WI38 (cell line): ENCODE measurements at regions not wholly inside any gene's neighbourhood (a gene's known extent, or its start where the extent isn't known, plus 50 kb on each side); places are given as distances from the start of the nearest gene placed in this dataset.
"Not testable (repeated sequence)": the region's sequence is repeated elsewhere in the genome, so short reads cannot be mapped to it uniquely, and the experiment has no call there.

Source experiments
- H3K4me3 ChIP-seq: 2 replicates; pipeline ENCODE4 v1.5.1; 2011; ENCODE audit warnings: low read depth, mild to moderate bottlenecking, control low read depth, low read length
- TF ChIP-seq, protein P1 (sequence below): IDR thresholded peaks from 2 replicates; pipeline ENCODE4 v1.5.1; 2012; ENCODE audit warnings: low read depth, mild to moderate bottlenecking, control low read depth, low read length

DNA sequence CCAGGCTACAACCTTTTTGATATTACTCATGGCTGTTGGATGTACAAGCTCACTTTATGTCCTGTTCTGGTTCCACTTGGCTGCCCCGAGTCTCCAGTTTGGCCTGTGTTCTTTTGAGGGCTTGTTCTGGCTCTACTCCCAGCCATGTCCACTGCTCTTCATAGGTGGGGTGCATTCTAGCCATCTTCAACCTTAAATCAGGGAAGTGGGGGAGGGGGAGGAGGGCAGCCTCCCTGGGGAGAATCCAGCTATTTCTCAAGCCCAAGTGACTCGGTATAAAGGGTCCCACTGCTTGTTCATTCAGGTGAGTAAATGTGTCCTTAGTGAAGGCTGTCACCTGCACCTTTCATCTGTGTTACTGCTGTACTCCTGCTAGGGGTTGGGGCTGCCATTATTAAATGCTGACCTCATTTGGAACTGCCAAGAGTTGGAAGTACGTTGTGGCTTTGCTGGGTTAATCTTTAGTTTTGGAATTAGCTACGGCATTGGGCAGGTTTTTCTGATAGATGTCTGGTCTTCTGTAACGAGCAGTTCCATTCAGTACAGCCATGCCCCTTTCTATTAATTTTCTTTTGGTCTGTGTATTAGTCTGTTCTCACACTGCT lies 255.8 kb downstream of the GOLGA6L6 start:
- not testable (repeated sequence) for H3K4me3 ChIP-seq

DNA sequence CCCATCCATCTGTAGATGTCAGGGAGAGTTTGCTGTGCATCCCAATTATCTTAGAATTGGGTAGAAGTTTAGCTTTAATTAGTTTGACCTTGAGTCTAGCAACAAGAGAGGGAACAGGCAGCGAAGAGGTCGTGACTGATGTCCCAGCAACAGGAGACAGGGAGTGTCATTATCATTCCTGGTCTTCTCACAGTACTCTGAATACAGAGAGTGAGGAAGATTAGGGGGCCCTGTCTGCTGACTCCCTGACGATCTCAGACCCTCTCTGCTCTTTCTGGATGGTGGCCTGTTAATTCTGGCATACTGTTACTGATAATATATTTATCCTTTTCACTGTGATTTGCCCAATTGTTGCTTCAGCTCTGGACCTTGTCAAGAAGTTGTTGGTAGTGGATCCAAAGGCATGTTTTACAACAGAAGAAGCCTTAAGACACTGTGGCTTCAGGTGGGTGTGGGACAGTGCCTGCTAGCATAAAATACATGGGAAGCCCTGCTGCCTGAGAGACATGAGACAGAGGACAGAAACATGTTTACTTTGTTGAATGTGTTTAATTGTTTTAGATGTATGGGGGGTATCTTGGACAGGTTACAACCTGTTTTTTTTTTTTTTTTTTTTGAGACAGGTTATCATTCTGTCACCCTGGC lies 256.6 kb downstream of the GOLGA6L6 start:
- not testable (repeated sequence) for H3K4me3 ChIP-seq

DNA sequence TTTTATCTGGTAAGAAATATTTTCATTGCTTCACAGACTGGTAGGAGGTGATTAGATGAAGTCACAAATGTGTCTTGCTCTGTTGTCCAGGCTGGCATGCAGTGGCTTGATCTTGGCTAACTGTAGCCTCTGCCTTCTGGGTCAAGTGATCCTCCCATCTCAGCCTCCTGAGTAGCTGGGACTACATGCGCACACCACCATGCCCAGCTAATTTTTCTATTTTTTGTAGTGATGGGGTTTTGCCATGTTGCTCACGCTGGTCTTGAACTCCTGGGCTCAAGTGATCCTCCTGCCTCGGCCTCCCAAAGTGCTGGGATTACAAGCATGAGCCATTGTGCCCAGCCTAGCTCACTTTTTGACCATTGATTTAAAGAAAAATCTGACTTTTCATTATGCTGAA lies 257.9 kb downstream of the GOLGA6L6 start:
- not testable (repeated sequence) for H3K4me3 ChIP-seq

DNA sequence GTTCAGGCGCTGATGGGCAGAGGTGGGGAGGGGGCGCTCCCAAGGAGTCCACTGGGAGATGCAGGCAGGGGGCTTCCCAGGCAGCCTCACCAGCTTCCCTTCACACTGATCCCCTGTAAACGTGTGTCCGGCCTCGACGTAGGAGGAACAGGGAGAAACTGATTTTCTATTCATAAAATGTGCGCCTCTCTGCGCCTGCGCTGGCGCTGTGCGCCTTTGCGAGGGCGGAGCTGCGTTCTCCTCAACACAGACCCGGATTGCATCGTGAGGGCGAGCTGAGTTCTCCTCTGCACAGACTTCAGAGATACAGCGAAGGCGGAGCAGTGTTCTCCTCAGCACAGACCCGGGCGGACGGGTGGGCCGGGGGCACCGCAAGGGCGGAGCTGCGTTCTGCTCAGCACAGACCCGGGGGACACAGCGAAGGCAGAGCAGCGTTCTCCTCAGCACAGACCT lies 259.1 kb downstream of the GOLGA6L6 start:
- H3K4me3 ChIP-seq = not testable (repeated sequence)

DNA sequence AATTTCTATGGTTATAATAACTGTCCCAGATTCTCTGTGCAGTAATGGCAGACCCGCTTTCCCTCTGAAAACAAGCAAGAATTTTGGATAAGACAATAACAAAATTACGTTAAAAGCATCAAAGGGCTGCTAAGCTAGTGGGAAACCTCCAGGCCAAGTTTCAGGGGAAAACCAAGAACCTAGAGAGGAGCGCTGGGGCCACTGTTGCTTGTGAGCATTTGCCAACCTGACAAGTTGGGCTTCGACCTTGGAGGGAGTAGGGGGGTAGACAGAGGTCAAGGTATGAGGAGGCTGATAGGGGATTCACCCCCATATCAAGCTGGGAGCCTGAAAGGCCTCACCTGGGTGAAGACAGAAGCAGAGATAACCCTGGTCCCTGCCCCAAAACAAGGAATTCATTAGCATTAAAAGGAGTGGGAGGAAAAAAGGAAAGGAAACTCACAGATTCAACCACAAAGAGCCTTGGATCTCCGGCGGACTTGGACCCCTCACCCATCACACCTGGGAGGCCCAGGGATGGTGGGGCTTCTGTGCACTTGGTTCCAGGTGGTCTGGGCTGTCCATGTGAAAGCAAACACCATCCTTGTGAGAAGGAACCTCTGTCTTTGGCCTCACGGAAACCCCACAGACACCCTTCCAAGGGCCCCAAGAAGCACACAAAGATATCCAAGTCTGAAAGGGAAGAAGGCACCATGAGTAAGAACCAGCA lies 259.9 kb downstream of the GOLGA6L6 start:
- not testable (repeated sequence) for H3K4me3 ChIP-seq

DNA sequence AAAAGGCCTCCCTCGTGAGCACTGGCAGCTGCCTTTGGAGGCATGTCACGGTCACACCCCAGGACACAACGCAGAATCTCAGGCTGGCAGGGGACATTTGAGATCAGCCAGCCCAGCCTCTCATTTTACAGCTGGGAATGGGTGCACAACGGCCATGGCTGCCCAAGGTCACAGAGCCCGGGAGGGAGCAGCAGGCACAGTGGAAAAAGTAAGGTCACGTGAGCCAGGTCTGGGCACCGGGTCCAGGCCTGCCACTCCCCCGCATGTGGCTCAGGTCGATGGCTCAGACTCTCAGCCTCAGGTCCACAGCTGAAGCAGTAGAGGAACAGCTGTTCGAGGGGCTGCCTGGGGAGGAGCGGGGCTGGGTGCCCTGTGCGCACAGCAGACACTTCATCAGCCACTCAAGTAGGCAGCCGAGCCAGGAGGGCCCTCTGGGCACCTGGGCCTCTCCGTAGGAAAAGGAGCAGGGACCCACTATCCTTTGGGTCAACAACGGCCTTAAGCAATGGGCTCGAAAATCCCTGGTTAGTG lies 260.6 kb downstream of the GOLGA6L6 start:
- H3K4me3 ChIP-seq = no peak overlapping the region
- TF ChIP-seq, protein P1, sequence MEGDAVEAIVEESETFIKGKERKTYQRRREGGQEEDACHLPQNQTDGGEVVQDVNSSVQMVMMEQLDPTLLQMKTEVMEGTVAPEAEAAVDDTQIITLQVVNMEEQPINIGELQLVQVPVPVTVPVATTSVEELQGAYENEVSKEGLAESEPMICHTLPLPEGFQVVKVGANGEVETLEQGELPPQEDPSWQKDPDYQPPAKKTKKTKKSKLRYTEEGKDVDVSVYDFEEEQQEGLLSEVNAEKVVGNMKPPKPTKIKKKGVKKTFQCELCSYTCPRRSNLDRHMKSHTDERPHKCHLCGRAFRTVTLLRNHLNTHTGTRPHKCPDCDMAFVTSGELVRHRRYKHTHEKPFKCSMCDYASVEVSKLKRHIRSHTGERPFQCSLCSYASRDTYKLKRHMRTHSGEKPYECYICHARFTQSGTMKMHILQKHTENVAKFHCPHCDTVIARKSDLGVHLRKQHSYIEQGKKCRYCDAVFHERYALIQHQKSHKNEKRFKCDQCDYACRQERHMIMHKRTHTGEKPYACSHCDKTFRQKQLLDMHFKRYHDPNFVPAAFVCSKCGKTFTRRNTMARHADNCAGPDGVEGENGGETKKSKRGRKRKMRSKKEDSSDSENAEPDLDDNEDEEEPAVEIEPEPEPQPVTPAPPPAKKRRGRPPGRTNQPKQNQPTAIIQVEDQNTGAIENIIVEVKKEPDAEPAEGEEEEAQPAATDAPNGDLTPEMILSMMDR = no peak

DNA sequence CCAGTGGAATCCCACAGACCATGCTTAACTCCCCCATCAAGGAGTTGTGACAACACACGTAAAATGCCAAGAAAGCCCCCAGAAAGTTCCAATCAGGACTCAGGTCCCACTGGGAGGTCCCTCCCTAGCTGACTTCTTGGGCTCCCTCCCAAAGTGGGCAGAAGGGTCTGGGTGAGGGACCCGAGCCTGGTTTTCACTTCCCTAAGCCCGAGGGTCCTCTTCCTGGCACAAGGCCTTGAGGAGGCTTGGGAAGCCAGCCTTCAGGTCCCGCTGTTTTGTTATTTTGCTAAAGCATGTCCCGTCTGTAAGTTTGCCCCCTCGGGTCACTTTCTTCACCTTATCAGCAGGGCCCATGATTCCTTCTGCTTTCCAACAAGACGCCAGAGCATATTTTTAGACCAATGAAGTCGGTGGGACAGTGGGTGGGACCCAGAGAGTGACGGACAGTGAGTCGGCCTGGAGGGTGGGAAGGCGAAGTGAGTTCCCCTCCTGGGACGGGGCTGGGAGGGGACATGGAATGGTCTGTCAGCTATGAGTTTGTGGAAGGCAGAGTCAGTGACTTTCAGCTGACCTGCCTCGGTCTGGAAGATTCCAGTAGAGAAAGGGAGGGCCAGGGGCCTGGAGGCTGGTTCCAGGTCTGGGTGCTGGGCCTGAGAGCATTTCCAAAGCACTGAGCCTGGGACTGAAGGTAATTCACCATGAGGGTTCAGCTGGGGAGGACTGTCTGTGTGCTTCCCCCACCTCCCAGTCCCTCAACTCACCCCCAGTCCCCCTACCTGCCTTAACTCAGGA lies 261.3 kb downstream of the GOLGA6L6 start:
- not testable (repeated sequence) for H3K4me3 ChIP-seq

DNA sequence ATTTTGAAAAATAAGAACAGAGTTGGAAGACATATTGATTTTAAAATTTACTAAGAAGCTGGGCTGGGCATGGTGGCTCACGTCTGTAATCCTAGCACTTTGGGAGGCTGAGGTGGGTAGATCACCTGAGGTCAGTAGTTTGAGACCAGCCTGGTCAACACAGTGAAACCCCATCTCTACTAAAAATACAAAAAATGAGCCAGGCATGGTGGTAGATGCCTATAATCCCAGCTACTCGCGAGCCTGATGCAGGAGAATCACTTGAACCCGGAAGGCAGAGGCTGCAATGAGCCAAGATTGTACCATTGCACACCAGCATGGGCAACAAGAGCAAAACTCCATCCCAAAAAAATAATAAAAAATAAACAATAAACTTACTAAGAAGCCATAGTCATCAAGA lies 262.5 kb downstream of the GOLGA6L6 start:
- not testable (repeated sequence) for H3K4me3 ChIP-seq

DNA sequence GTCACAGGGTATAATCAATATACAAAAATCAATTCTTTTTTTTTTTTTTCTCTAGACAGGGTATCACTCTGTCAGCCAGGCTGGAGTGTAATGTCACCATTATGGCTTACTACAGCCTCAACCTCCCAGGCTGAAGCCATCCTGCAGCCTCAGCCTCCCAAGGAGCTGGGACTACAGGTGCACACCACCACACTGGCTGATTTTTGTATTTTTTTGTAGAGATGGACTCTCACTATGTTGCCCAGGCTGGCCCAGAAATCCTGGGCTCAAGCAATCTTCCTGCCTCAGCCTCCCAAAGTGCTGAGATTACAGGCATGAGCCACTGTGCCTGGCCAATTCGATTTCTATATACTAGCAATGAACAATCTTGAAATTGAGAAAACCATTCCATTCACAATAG lies 263.2 kb downstream of the GOLGA6L6 start:
- H3K4me3 ChIP-seq = not testable (repeated sequence)

DNA sequence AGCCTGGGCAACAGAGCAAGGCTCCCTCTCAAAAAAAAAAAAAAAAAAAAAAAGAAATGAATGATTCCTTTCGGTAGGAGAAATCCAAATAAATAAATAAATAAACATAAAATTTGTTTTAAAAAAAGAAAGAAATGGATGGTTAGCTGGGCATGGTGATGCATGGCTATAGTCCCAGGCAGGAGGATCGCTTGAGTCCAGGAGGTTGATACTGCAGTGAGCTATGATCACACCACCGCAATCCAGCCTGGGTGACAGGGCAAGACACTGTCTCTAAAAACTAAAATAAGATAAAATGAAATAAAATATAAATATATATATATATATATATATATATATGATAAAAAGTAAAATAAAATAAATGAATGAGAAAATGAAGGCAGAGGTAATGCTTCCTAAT lies 264.1 kb downstream of the GOLGA6L6 start:
- H3K4me3 ChIP-seq = not testable (repeated sequence)

DNA sequence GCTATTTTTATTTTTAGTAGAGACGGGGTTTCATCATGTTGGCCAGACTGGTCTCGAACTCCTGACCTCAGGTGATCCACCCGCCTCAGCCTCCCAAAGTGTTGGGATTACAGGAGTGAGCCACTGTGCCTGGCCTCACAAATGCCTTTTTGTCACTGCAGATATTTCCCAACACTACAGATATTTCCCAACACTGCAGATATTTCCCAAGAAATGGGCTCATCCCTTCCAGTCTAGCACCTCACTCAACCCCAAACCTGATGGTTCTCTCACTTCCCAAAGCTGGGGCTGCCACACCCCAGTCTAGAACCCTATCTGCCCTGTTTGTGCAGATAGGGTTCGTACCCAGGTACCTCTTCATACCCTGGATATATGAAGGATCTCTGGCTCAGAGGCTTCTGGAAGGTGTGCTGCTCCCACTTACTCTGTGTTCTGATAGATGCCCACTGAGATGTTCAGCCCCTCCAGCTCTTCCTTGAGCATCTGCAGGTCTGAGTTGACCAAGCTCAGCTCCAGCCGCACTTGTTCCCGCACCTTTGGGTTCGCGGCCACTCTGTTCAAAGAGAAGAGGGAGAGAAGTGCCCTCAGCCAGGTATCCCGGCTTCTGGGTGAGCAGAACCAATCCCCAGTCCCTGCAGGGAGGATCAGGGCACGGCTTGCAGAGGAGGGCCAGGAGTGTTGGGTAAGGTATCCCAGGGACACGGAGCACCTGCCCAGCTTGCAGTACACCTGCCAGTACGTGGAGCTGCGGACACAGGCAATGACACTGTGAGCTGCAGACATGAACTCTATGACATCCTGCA lies 265.1 kb downstream of the GOLGA6L6 start:
- not testable (repeated sequence) for H3K4me3 ChIP-seq

DNA sequence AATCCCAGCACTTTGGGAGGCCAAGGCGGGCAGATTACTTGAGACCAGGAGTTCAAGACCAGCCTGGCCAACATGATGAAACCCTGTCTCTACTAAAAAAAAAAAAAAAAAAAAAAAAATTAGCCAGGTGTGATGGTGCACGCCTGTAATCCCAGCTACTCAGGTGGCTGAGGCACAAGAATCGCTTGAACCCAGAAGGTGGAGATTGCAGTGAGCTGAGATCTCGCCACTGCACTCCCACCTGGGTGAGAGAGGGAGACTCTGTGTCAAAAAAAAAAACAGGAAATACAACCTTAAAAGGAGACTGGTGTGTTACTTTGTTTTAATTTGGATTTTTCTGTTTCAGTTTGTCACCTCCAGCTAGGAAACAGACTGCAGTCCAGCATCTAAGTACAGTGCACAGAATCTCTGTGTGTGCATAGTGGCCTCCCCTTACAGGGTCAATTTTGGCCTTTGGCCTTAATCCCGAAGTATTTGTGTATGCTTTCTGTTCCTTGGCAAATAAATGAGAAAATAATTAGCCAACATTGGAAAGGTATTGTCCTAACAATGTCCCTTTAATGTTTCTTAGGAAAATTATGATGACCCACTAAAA lies 266.1 kb downstream of the GOLGA6L6 start:
- H3K4me3 ChIP-seq = not testable (repeated sequence)
